Cerebellar nuclear complex (tissue), 1 donor: ENCODE measurements at regions not wholly inside any gene's neighbourhood (a gene's known extent, or its start where the extent isn't known, plus 50 kb on each side); places are given as distances from the start of the nearest gene placed in this dataset.
A peak's percentile ranks its signal among the peaks of the same experiment; 100 is the strongest.
"Not testable (repeated sequence)": the region's sequence is repeated elsewhere in the genome, so short reads cannot be mapped to it uniquely, and the experiment has no call there.

Experiments used
- DNase-seq, 2 experiments: peaks; one replicate each; lab custom pipeline; 2025; lab: John Stamatoyannopoulos, UW

- DNase-seq = no peak
Measured at GRCh38 chr4:173475751-173476150, 54.3 kb downstream of the HAND2 start.

DNA sequence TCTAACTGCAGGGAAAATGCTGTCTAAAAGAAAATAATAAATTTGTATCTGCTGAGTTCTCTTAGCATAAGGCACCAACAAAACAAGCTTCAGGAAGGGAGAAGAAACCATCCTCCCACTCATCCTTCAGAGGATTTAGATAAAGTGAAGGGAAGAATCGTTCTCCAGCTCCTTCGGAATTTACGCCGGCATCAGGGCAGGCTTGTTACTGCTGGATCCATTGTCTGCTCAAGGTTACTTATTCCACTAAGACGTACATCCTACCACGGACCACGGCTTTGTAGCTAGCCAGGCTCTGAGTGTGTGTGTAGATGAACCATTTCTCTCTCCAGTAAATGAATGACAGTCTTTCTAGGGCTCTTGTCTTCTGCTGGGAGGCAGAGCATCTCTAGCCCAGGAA, 60.4 kb downstream of the HAND2 start:
- DNase-seq = no peak

- no peak for DNase-seq
Measured at GRCh38 chr4:173468314-173468713, 61.7 kb downstream of the HAND2 start.

GRCh38 chr4:173466101-173466500, 63.9 kb downstream of the HAND2 start:
- no peak for DNase-seq

DNA sequence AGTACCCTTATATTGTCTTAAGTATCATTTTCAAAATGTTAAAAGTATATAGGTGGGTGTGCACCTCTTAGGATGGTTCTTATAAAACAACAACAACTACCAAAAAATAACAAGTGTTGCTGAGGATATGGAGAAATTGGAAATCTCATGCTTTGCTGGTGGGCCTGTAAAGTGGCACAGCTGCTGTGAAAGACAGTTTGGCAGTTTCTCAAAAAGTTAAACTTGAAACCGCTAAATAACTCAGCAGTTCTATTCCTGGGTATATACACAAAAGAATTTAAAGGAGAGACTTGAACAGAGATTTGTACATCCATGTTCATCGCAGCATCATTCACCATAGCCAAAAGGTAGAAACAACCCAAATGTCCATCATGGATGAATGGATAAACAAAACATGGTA, 65.5 kb downstream of the HAND2 start:
- no peak for DNase-seq

GRCh38 chr4:173463816-173464215, 64.9 kb upstream of the SCRG1 start:
- DNase-seq = no peak

DNA sequence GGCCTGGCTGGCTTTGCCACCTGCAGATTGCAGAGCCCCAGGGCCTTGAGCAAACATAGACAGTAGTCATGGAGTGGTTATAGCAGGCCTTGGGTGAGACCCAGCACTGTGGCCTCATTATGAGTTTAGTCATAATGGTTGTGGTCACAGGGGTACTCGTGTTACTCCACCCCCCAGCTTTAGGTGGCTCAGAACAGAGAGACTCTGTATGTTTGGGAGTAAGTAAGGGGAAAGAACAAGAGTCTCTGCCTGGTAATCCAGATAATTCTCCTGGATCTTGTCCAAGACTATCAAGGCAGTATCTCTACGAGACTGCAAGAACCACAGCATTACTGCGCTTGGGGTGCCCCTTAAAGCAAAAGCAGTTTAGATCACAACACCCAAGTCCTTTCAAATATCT, 62.3 kb upstream of the SCRG1 start:
- no peak for DNase-seq

DNA sequence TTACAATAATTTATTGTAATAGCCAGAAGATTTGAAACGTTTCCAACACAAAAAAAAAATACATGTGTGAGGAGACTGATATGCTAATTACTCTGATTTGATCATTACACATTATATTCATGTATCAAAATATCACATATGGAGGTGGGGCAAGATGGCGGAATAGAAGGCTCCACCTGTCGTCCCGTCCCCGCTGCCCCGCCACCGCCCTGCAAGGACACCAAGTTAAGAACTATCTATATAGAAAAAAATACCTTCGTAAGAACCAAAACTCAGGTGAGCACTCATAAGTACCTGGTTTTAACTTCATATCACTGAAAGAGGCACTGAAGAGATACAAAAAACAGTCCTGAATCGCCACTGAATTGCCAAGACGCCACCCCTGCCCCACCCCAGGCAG, 60.9 kb upstream of the SCRG1 start:
- no peak for DNase-seq

GRCh38 chr4:173457893-173458292, 59.0 kb upstream of the SCRG1 start:
- DNase-seq = no peak

GRCh38 chr4:173451435-173451834, 52.5 kb upstream of the SCRG1 start:
- not testable (repeated sequence) for DNase-seq

GRCh38 chr4:173450281-173450680, 51.4 kb upstream of the SCRG1 start:
- DNase-seq = no peak

DNA sequence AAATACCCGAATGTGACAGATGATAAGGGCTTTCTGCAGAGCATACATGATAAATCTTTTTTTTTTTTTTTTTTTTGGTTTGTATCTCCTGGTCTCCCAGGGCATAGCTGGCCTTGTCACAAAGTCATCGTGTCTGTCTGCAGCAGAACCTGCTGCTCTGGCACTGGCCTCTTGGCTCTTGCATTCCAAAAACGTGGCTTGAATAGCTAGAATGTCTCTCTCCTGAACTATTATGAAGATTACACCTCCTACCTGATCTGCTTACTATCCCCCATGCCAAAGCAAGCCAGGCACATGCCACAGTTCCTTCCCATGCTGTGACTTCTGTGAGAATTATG, 50.4 kb upstream of the SCRG1 start:
- peak; percentile 86 to 89 for DNase-seq

DNA sequence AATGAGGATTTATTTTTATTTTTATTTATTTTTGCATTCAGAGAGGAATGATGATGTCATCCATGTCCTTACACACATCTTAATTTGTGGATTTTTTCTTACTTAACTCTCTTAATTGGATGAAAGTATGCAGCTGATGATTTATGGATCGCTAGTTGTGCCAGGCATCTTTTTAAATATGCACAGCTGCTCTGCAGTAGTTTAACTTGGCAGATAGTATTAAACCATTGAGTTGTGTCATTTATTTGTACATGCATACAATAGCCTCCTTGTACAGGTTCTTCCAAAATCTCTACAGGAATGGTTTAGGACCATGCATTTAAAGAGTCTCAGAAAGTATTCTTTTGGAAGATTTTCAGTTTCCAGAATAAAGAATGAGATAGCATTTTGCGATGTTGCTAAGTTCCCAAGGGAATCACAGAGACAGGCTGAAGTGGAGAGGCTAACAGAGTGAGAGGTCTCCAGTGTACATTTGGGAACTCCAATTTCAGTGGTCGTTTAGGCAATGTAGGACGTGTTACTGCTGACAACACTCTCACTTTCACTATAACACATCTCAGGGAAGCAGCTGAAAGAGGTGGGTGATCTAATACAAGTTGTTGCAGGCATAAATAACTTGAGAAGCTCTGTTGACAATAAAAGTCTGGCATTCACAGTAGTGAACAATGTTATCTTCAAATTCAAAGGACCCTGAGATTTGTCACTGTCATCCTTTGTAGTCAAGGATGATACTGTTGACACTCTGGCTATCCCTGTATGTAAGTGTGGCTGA, 49.9 kb upstream of the SCRG1 start:
- no peak for DNase-seq
